Stimulated activated CD4-positive, alpha-beta T cell treated with anti-CD3 and anti-CD28 coated beads, Interleukin-4, amount 100 ng/mL, for 24 hours (primary cell): ENCODE measurements at regions not wholly inside any gene's neighbourhood (a gene's known extent, or its start where the extent isn't known, plus 50 kb on each side); places are given as distances from the start of the nearest gene placed in this dataset.

Experiments used
- DNase-seq: peaks from one replicate; pipeline ENCODE4 v3.0.0-alpha.2; 2020

GRCh38 chr2:144711084-144711483 lies 191.2 kb upstream of the ZEB2 start:
- no peak for DNase-seq

DNA sequence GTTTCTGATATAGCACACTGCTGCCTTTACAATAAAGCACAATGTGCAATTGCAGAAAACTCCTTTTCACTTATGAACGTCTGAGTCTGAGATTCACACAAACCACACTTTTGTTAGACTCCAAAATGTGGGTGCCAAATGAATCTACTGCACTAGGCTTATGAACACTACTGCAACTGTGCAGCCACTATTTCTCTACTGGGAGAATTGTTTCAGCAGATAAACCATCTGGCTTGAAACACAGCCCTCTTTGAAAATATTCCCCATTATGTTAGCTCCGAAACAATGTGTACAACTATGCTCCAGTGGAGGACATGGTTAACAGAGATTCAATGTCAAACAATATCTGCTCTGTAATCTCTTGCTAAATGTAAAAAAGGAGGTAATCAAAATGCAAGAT lies 188.7 kb upstream of the ZEB2 start:
- DNase-seq, result no peak

DNA sequence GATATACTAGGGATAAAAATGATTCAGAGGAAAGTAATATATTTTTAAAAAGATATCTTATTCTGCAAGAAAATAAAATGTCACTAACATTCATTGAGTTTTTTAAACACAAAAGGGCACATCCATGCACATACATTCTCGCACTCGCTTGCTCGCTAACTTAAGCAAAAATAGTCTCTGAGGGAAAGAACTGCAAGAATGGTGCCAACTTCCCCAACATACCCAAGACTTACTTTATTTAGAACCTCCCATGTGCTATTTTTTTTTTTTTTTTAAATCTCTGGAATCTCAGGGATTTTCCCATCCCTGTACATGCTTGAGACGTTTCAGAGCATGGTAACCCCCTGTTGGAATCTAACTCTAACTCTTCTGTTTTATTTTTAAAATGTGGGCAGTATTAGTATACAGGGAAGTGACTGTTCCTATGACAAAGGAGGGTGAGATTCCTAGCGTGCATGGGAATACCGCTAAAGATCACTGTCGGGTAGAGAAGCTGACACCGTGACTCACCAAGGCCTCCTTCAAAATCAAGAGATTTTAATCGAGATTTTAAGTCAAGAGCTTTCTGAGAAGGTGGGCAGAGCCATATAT lies 187.9 kb upstream of the ZEB2 start:
- DNase-seq, result no peak

DNA sequence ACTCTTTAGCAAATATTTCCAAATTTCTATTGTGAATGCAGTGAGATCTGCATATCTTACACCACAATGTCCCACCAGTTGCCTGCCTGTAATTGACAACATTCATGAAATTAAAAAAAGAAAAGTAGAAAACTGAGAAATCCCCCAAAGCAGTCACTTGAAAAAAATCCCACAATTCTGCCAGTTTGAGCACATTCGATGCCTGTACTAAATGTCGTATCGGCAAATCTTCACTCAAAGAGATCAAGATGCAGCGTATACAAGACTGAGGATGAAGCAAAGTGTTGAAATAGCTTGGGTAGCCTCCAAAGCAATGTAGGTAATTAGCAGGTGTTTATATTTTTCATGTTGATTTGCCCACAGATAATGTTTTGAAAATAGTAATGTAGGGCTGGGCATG lies 186.7 kb upstream of the ZEB2 start:
- DNase-seq, result no peak

GRCh38 chr2:144705328-144706245 lies 185.7 kb upstream of the ZEB2 start:
- DNase-seq, result no peak

GRCh38 chr2:144704709-144705095 lies 184.8 kb upstream of the ZEB2 start:
- DNase-seq, result no peak

DNA sequence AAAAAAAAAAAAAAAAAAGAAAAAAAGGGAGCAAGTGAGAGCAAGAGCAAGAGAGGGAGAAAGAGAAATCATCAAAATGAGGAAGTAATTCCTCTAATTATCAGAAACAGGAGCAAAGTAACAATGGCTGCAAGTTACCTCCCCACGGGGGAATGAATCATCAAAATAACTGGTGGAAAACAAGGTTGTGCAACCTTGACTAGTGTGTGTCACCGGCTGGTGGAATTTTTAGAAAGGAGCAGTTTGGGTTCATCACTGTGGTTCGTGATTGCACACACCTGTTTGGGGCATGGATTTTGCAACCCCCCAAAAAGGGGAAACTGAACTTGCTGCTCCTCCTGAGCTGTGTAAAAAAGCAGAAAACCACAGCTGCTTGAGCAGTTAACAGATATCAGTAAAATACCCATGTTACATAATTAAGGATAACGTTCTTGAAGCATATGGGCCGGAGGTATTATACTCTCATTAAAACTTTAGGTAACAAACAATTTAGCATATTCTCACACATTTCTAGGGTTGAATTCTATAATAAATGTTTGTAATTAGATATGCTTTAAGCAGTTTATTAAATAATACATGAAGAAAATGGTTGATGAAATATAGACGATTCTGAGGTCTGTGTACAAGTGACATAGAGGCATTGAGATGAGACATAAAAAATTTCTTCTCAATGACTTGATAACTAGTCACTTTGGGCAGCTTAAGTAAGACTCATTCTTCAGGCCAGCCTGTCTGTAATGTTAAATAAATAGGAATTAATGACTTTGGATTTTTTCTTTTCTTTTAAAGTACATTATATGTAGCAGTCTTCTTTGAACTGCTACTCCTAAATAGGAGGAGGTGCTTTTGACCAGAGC lies 184.2 kb upstream of the ZEB2 start:
- no peak for DNase-seq

DNA sequence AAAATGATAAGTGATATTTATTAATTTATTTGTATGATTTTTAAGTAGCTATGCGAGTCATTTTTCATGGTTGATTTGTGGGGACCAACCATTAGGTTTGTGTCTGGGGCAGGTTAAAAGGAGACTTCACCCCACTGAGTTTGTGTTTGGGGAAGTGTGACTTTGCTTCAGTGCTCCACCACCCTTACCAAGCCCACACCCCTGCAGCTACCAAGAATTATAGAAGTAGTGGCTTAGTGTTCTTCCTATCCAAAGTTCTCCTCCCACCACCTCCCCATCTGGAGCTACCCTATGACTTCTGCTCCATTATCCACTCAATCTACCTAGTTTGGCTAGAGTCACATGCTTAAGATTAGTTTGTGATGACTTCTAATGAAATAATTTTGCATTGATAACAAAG lies 182.1 kb upstream of the ZEB2 start:
- no peak for DNase-seq

DNA sequence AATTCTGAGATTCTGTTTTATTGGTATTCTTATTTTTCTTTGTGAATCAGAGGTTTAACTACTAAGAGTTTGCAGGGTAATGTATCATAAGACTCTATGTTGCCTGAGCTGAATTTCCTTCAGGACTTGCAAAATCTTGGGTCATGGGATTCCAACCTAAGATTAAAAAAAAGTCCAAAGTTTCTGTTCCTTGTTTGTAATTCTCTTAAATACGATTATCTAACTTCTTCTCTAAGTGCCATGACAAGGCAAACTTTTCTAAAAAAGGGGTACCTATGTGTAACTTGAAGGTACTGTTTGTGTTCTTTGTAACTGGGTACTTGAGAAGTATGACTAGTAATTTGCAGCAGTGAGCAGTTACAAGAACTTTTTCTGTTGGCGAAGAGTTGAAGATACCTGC lies 181.3 kb upstream of the ZEB2 start:
- DNase-seq, result no peak

- DNase-seq, result no peak
Measured at GRCh38 chr2:144698156-144698555, 178.2 kb upstream of the ZEB2 start.

GRCh38 chr2:144695657-144696056 lies 175.7 kb upstream of the ZEB2 start:
- no peak for DNase-seq

DNA sequence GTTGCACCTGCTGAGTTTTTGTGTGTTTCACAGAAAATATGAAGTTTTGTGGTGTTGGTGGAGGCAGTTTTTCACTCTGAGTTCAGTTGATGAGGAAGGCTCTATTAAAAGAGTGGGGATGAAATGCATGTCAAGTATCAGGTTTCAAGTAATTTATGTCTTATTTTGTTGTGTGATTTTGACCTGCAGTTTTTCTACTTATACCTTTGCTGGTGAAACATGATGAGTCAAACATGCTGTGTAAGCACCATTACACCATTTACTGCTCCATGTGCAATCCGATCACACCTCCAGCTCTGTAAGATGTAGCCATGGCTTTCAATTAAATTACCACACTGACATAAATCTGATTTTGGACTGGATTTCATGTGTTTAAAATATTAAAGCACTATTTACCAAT lies 174.5 kb upstream of the ZEB2 start:
- no peak for DNase-seq

- no peak for DNase-seq
Measured at GRCh38 chr2:144693179-144693578, 173.3 kb upstream of the ZEB2 start.

DNA sequence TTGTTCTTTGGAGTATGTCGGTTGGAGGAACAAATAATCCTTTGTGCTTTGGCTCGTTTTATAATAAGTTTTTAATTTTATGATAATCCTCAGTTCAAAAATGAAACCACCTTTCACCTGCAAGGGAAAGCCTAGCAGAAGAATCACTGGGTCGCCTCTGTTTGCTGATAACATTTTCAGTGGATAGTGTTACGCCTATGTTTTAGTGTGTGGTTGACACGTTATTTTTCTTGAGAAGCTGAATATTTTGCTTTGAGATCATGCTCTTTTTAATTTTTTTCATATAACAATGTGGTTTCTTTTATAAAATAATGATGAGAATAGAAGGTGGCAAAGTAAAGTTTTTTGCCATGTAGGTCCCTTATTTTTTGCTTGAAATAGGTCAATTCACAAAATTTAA lies 172.7 kb upstream of the ZEB2 start:
- no peak for DNase-seq

DNA sequence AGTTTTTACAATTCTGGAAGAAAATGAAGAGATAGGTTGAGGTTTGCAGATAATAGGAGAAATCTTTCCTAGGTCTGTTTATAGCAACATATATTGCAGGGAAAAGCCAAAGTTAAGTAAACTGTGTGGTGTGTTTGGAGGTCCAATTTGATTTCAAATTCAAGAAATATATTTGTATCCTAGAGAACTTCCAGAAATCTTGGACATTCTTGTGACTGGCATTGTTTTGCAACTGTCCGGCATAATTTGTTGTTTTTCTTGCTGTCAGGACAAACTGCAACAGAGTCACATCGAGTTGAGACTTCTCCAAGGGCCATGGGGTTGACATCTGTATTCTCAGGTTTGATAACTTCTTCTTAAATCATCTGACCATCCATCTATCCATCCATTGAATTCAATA lies 170.9 kb upstream of the ZEB2 start:
- DNase-seq, result no peak

DNA sequence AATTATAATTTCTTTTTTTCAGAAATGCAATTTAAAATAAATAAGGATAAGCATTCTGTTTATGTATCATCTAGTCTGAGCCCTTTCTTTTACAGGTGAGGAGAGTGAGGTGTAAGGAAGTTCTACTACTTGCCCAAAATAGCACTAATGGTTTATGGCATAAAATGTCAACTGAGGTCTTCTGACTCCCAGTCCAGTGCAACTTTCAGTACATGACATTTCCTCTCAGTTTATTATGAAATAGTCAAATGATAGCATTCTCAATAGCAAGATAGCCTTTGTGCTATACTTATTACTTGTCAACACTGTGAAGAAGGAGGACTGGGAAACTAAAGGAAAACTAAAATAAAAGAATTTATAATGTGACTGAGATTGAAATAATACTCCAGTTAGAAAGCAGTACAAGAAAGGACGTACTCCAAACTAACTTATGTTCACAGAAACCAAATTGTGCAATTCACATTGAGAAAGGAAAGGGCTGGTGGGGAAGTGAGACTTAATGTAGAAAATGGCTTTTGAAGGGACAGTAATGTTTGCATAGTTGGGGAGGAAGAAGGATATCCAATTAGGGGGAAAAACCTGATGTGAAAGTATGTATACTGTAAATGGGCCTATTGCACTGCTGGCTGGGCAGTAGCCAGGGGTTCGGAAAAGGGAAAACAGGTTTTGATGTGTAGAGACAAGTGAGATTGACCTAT lies 166.7 kb upstream of the ZEB2 start:
- no peak for DNase-seq

GRCh38 chr2:144683966-144684365 lies 164.0 kb upstream of the ZEB2 start:
- no peak for DNase-seq

DNA sequence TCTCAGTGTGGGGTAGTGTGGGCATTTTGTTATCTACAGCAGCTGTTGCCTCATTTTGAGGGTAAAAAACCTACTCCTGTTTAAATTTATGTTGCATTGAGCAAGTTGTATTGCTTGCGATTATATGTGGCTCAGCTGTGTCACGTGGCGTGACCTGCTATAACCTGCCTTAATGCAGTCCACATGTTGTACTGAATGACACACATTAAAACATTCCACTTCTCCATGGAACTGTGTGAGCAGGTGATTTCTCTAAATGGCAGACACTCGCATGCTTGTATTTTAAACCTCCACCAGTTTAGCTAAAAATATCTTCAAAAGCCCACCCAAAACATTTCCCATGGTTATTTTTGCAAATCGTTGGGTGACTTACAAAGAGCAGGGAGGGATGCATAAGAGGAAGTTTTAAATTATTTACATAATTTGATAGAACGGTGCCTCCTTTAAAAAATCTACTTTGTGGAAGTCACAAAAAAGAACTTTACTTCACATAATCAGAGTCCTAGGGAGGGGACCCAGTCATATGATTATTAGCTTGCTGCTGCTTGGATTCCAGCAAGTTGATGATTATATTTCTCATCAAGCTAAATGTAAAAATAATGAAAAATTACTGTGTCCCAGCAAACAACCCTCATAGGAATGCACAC lies 163.3 kb upstream of the ZEB2 start:
- no peak for DNase-seq

- DNase-seq, result no peak
Measured at GRCh38 chr2:144682248-144682647, 162.3 kb upstream of the ZEB2 start.

- no peak for DNase-seq
Measured at GRCh38 chr2:144681389-144681788, 161.5 kb upstream of the ZEB2 start.

- DNase-seq, result no peak
Measured at GRCh38 chr2:144679942-144680341, 160.0 kb upstream of the ZEB2 start.

GRCh38 chr2:144678736-144679135 lies 158.8 kb upstream of the ZEB2 start:
- DNase-seq, result no peak

DNA sequence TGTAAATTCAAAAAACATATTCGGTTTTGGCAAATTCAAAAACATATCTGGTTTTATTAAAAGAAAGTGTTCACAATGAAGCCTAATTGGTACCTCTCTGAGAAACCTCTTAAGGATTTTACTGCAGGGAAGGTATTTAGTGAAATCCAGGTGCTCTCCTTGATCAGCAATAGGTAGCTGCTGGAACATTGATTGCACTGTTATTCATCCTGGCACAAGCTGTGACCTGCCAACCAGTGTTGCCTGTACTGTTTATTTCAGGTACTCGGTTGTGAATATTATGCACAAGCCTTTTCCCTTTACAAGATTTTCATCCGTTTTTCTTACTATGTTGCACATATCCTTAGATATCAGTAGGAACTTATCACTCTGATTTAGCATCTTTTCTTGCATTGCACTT lies 155.8 kb upstream of the ZEB2 start:
- no peak for DNase-seq
